KMS-11 (cell line): ENCODE measurements at regions not wholly inside any gene's neighbourhood (a gene's known extent, or its start where the extent isn't known, plus 50 kb on each side); places are given as distances from the start of the nearest gene placed in this dataset.

Source experiments
- H2AFZ ChIP-seq: fragments of 200-600 bp; sonication (generic); 2 replicates; pipeline ENCODE4 v1.6.1; 2016; ENCODE audit warnings: antibody characterized with exemption, mixed run types, low read depth
- H3K27ac ChIP-seq: fragments of 200-600 bp; sonication (generic); 2 replicates; pipeline ENCODE4 v1.6.1; 2016; ENCODE audit warnings: mild to moderate bottlenecking, mixed run types
- H3K27me3 ChIP-seq: fragments of 200-600 bp; sonication (generic); 2 replicates; pipeline ENCODE4 v1.6.1; 2017; ENCODE audit warnings: mild to moderate bottlenecking, low read depth, mixed run types, moderate library complexity; ENCODE audit not compliant: insufficient read depth
- H3K36me3 ChIP-seq: fragments of 200-600 bp; sonication (generic); 2 replicates; pipeline ENCODE4 v1.6.1; 2017; ENCODE audit warnings: mild to moderate bottlenecking, mixed run types; ENCODE audit not compliant: insufficient read depth
- H3K4me1 ChIP-seq: fragments of 200-600 bp; sonication (generic); 2 replicates; pipeline ENCODE4 v1.6.1; 2016; ENCODE audit warnings: mild to moderate bottlenecking, low read depth, mixed run types; ENCODE audit not compliant: poor library complexity, severe bottlenecking
- H3K4me2 ChIP-seq: fragments of 200-600 bp; sonication (generic); 2 replicates; pipeline ENCODE4 v1.7.0; 2016; ENCODE audit warnings: mild to moderate bottlenecking, mixed run types
- H3K4me3 ChIP-seq: fragments of 200-600 bp; sonication (generic); IDR thresholded peaks from 2 replicates; pipeline ENCODE4 v1.6.1; 2017; ENCODE audit warnings: low read depth, low read length, mixed read lengths; ENCODE audit not compliant: insufficient read depth
- H3K79me2 ChIP-seq: fragments of 200-600 bp; sonication (generic); 2 replicates; pipeline ENCODE4 v1.6.1; 2016; ENCODE audit warnings: low read depth, mixed run types; ENCODE audit not compliant: insufficient read depth
- H3K9ac ChIP-seq: fragments of 200-600 bp; sonication (generic); 2 replicates; pipeline ENCODE4 v1.6.1; 2016; ENCODE audit warnings: mild to moderate bottlenecking, mixed run types
- H4K20me1 ChIP-seq: fragments of 200-600 bp; sonication (generic); 2 replicates; pipeline ENCODE4 v1.6.1; 2016; ENCODE audit warnings: mild to moderate bottlenecking, mixed run types; ENCODE audit not compliant: insufficient read depth
- TF ChIP-seq, protein P1 (sequence below): fragments of 200-600 bp; sonication (generic); conservative IDR thresholded peaks from 2 replicates; pipeline ENCODE4 v1.6.1; 2017; ENCODE audit warnings: low read depth, mild to moderate bottlenecking, antibody characterized with exemption, low read length, moderate library complexity, mixed read lengths

DNA sequence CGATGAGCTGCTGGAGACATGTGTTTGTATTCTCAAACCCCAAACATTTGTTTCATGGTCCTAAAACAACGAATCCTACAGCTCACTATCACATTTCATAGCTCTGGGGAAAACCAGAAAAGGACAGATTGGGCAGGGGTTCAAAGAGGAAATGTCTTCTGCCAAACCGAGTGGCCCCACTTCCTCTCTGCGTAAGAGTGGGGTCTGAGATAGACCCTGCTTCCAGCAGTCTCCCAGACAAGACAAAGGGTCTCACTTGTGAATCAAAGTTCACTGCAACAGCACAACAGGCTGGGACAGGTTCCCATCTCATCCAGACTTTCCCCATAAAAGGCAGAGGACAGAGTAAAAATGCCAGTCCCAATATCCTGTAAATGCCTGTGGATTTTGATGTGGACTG lies 276.2 kb upstream of the SLC24A2 start:
- Histone ChIP-seq H3K4me1 (no peaks in the 10 kb centered on the region), H4K20me1 (no peaks in the 10 kb centered on the region), H3K27me3 (no peaks in the 10 kb centered on the region), H3K79me2 (no peaks in the 10 kb centered on the region), H3K4me2 (no peak overlapping the region), H3K36me3 (no peaks in the 10 kb centered on the region), H3K27ac (no peak overlapping the region), H3K4me3 (no peak overlapping the region), H3K9ac (no peak overlapping the region), H2AFZ (no peak overlapping the region)
- TF ChIP-seq, protein P1, sequence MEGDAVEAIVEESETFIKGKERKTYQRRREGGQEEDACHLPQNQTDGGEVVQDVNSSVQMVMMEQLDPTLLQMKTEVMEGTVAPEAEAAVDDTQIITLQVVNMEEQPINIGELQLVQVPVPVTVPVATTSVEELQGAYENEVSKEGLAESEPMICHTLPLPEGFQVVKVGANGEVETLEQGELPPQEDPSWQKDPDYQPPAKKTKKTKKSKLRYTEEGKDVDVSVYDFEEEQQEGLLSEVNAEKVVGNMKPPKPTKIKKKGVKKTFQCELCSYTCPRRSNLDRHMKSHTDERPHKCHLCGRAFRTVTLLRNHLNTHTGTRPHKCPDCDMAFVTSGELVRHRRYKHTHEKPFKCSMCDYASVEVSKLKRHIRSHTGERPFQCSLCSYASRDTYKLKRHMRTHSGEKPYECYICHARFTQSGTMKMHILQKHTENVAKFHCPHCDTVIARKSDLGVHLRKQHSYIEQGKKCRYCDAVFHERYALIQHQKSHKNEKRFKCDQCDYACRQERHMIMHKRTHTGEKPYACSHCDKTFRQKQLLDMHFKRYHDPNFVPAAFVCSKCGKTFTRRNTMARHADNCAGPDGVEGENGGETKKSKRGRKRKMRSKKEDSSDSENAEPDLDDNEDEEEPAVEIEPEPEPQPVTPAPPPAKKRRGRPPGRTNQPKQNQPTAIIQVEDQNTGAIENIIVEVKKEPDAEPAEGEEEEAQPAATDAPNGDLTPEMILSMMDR: no peak

DNA sequence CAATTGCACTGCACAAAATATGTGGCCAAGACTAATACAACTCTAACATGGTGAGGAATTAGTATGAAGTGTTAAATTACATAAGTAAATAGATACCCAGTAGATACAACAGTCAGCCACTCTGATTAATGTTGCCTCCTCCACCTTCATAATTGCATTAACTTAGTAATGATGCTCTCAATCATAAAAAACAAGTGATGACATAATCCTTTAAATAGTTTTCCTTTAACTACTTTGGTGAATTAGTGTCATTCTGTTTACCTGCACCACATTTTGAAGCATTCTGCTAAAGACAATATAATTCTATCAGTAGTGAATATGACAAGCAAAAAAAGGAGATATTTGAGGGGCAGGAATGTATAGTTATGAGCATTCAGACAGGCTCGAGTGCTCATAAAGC lies 265.9 kb upstream of the SLC24A2 start:
- no peak overlapping the region for H3K4me3 ChIP-seq
- H3K27me3 ChIP-seq: no peaks in the 10 kb centered on the region
- H2AFZ ChIP-seq: no peak overlapping the region

DNA sequence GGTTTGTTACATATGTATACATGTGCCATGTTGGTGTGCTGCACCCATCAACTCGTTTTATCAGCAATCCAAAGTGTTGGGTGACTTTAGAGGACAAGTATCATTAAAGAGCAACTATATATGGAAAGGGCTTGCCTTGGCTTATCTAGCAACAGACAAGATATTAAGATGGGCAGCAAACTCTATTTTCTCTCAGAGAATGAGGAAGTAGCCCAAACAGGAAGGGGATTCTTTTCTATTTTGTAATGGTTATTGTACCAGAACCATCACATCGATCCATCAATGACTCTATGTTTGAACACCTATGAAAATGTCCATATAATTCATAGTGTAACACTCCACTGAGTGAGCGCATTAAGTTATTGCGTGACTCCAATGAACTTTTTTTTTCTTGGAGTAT lies 260.1 kb upstream of the SLC24A2 start:
- Histone ChIP-seq H3K79me2 (no peaks in the 10 kb centered on the region), H3K9ac (no peak overlapping the region), H3K36me3 (no peaks in the 10 kb centered on the region), H3K4me1 (no peaks in the 10 kb centered on the region), H3K4me3 (no peak overlapping the region), H2AFZ (no peak overlapping the region), H3K4me2 (no peak overlapping the region), H3K27ac (no peak overlapping the region), H4K20me1 (no peaks in the 10 kb centered on the region), H3K27me3 (no peaks in the 10 kb centered on the region)
- TF ChIP-seq, protein P1: no peak

More for the DNA sequence above, 265.9 kb upstream of the SLC24A2 start:
- Histone ChIP-seq H3K27ac (no peak overlapping the region), H3K4me1 (no peaks in the 10 kb centered on the region), H3K4me2 (no peak overlapping the region), H3K36me3 (no peaks in the 10 kb centered on the region), H4K20me1 (no peaks in the 10 kb centered on the region), H3K79me2 (no peaks in the 10 kb centered on the region), H3K9ac (no peak overlapping the region)
- TF ChIP-seq, protein P1: no peak

DNA sequence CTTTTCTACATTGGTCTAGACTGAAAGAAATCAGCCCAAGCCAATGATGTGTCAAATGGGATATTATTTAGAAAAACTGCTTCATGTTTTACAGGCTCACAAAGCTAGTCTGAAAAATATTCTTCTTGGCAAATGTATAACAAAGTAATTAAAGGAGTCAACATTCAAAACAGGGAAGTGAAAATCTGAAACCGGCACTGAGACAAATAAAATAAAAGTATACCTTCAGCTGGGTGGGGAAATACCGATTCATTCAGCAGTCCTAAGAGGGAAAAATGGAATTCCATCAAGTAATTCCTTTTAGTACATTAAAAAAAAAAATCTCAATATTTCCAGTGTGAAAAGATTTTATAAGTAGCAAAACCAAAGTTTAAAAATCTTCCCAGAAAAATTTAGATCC lies 259.6 kb upstream of the SLC24A2 start:
- Histone ChIP-seq H3K4me2 (no peak overlapping the region), H4K20me1 (no peaks in the 10 kb centered on the region)

More for the DNA sequence above, 259.6 kb upstream of the SLC24A2 start:
- Histone ChIP-seq H3K27me3 (no peaks in the 10 kb centered on the region), H3K4me3 (no peak overlapping the region), H3K79me2 (no peaks in the 10 kb centered on the region), H3K36me3 (no peaks in the 10 kb centered on the region), H2AFZ (no peak overlapping the region), H3K4me1 (no peaks in the 10 kb centered on the region), H3K27ac (no peak overlapping the region), H3K9ac (no peak overlapping the region)
- TF ChIP-seq, protein P1: no peak
